ENCODE measurements at regions not wholly inside any gene's neighbourhood (a gene's known extent, or its start where the extent isn't known, plus 50 kb on each side); places are given as distances from the start of the nearest gene placed in this dataset.

GRCh38 chr12:107275530-107275929, 182.2 kb upstream of the CRY1 start:
- TF ChIP-seq POU6F1 (CRISPR knock-in tag; IDR thresholded peaks at IDR 0.05; ENCODE audit: borderline replicate concordance, low read depth), result no peak
- TF ChIP-seq TCF4 (CRISPR knock-in tag; IDR thresholded peaks at IDR 0.05; ENCODE audit: borderline replicate concordance), result no peak
- TF ChIP-seq ESRRG (CRISPR knock-in tag; IDR thresholded peaks at IDR 0.05), result no peak
- TF ChIP-seq GLIS3 (CRISPR knock-in tag; IDR thresholded peaks at IDR 0.05), result no peak
- no peak for TF ChIP-seq ZC3H10 (CRISPR knock-in tag; IDR thresholded peaks at IDR 0.05)
- TF ChIP-seq PPARA (CRISPR knock-in tag; IDR thresholded peaks at IDR 0.05; ENCODE audit: borderline replicate concordance), result no peak
